B cell (primary cell): ENCODE measurements at regions not wholly inside any gene's neighbourhood (a gene's known extent, or its start where the extent isn't known, plus 50 kb on each side); places are given as distances from the start of the nearest gene placed in this dataset.

ENCODE experiments used
- EZH2 ChIP-seq: IDR thresholded peaks from 2 replicates; pipeline ENCODE4 v1.6.1; 2012; ENCODE audit warnings: borderline replicate concordance, low read depth, mild to moderate bottlenecking, moderate library complexity, low read length; ENCODE audit not compliant: insufficient read depth, poor library complexity, severe bottlenecking
- TF ChIP-seq, protein P1 (sequence below): fragments of 200-600 bp; IDR thresholded peaks from one replicate; pipeline ENCODE4 v1.8.0; 2022; ENCODE audit warnings: antibody characterized with exemption, mild to moderate bottlenecking

DNA sequence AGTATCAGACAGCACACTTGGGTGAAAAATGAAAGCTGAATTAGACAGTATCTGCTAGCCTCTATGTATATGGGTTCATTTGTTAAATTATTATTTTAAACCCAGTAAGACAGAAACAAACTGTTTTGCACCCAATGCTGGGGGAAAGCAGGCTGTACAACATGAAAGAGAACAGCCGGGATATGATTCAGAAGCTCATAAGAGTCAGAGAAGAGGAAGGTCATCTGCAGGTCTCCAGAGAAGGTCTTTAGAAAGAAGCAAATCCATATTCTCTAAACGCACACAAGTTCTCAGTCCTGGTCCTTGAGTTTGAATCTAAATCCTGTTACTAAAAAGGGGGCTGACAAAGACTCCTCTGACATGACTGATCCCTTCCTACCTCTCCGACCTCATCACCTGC is 155.1 kb downstream of the SIPA1L2 start:
- TF ChIP-seq, protein P1, sequence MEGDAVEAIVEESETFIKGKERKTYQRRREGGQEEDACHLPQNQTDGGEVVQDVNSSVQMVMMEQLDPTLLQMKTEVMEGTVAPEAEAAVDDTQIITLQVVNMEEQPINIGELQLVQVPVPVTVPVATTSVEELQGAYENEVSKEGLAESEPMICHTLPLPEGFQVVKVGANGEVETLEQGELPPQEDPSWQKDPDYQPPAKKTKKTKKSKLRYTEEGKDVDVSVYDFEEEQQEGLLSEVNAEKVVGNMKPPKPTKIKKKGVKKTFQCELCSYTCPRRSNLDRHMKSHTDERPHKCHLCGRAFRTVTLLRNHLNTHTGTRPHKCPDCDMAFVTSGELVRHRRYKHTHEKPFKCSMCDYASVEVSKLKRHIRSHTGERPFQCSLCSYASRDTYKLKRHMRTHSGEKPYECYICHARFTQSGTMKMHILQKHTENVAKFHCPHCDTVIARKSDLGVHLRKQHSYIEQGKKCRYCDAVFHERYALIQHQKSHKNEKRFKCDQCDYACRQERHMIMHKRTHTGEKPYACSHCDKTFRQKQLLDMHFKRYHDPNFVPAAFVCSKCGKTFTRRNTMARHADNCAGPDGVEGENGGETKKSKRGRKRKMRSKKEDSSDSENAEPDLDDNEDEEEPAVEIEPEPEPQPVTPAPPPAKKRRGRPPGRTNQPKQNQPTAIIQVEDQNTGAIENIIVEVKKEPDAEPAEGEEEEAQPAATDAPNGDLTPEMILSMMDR, result no peak
- TF ChIP-seq EZH2, result no peak
